ELR (cell line): ENCODE measurements at regions not wholly inside any gene's neighbourhood (a gene's known extent, or its start where the extent isn't known, plus 50 kb on each side); places are given as distances from the start of the nearest gene placed in this dataset.
A peak's percentile ranks its signal among the peaks of the same experiment; 100 is the strongest.
"Not testable (repeated sequence)": the region's sequence is repeated elsewhere in the genome, so short reads cannot be mapped to it uniquely, and the experiment has no call there.

Experiments used
- DNase-seq: peaks from one replicate; pipeline ENCODE4 v3.0.0-alpha.2; 2015; ENCODE audit warnings: low read depth

GRCh38 chr13:61684976-61685681 lies 269.5 kb upstream of the PCDH20 start:
- DNase-seq, result no peak

- DNase-seq, result no peak
These were observed 257.1 kb upstream of the PCDH20 start for GRCh38 chr13:61672756-61673155.

- no peak for DNase-seq
These were observed 254.9 kb upstream of the PCDH20 start for GRCh38 chr13:61670384-61671161.

GRCh38 chr13:61664801-61665705 lies 249.4 kb upstream of the PCDH20 start:
- peak; percentile 1 for DNase-seq

- DNase-seq, result no peak
These were observed 238.8 kb upstream of the PCDH20 start for GRCh38 chr13:61654481-61654880.

- no peak for DNase-seq
These were observed 232.9 kb upstream of the PCDH20 start for GRCh38 chr13:61648547-61648946.

- DNase-seq, result no peak
These were observed 196.5 kb upstream of the PCDH20 start for GRCh38 chr13:61612192-61612591.

- no peak for DNase-seq
These were observed 192.5 kb upstream of the PCDH20 start for GRCh38 chr13:61608138-61608537.

GRCh38 chr13:61600360-61601033 lies 184.8 kb upstream of the PCDH20 start:
- DNase-seq, result no peak

GRCh38 chr13:61592489-61592888 lies 176.8 kb upstream of the PCDH20 start:
- no peak for DNase-seq

- DNase-seq, result no peak
These were observed 160.3 kb upstream of the PCDH20 start for GRCh38 chr13:61575973-61576372.

- no peak for DNase-seq
These were observed 148.0 kb upstream of the PCDH20 start for GRCh38 chr13:61563645-61564044.

- no peak for DNase-seq
These were observed 131.3 kb upstream of the PCDH20 start for GRCh38 chr13:61546911-61547310.

- no peak for DNase-seq
These were observed 130.8 kb upstream of the PCDH20 start for GRCh38 chr13:61546413-61546812.

- no peak for DNase-seq
These were observed 120.8 kb upstream of the PCDH20 start for GRCh38 chr13:61536433-61536832.

- DNase-seq, result no peak
These were observed 115.9 kb upstream of the PCDH20 start for GRCh38 chr13:61531383-61532065.

- not testable (repeated sequence) for DNase-seq
These were observed 103.6 kb upstream of the PCDH20 start for GRCh38 chr13:61519214-61519613.

- no peak for DNase-seq
These were observed 93.3 kb upstream of the PCDH20 start for GRCh38 chr13:61508936-61509335.

- DNase-seq, result no peak
These were observed 84.5 kb upstream of the PCDH20 start for GRCh38 chr13:61500176-61500575.

GRCh38 chr13:61495648-61496047 lies 80.0 kb upstream of the PCDH20 start:
- DNase-seq, result no peak

- DNase-seq, result not testable (repeated sequence)
These were observed 77.9 kb upstream of the PCDH20 start for GRCh38 chr13:61493556-61493955.
